Fibroblast of the aortic adventitia (primary cell): ENCODE measurements at regions not wholly inside any gene's neighbourhood (a gene's known extent, or its start where the extent isn't known, plus 50 kb on each side); places are given as distances from the start of the nearest gene placed in this dataset.
A peak's percentile ranks its signal among the peaks of the same experiment; 100 is the strongest.

Source experiments
- DNase-seq: peaks from one replicate; pipeline ENCODE4 v3.0.0-alpha.2; 2010; ENCODE audit warnings: low read depth
- H3K4me3 ChIP-seq: 2 replicates; pipeline ENCODE4 v1.5.1; 2011; ENCODE audit warnings: low read depth, mild to moderate bottlenecking, control low read depth, low read length, moderate library complexity
- CTCF ChIP-seq: IDR thresholded peaks from 2 replicates; pipeline ENCODE4 v1.5.1; 2011; ENCODE audit warnings: mild to moderate bottlenecking, low read length, control low read depth, inconsistent platforms; ENCODE audit not compliant: insufficient read depth

GRCh38 chr3:15151166-15151565 is 52.2 kb upstream of the RBSN start:
- DNase-seq: peak; percentile 2
- no peak for TF ChIP-seq CTCF
- H3K4me3 ChIP-seq: no peak overlapping the region

GRCh38 chr3:15152184-15152583 is 53.2 kb upstream of the RBSN start:
- no peak for DNase-seq

GRCh38 chr3:15153103-15153502 is 52.9 kb upstream of the CAPN7 start:
- no peak for DNase-seq
- no peak for TF ChIP-seq CTCF
- H3K4me3 ChIP-seq: no peak overlapping the region

More at GRCh38 chr3:15152184-15152583, 53.2 kb upstream of the RBSN start:
- TF ChIP-seq CTCF: no peak
- H3K4me3 ChIP-seq: no peak overlapping the region

GRCh38 chr3:15154326-15154725 is 51.7 kb upstream of the CAPN7 start:
- DNase-seq: no peak
- no peak for TF ChIP-seq CTCF
- H3K4me3 ChIP-seq: no peak overlapping the region

- no peak for TF ChIP-seq CTCF
- no peak overlapping the region for H3K4me3 ChIP-seq
Measured at GRCh38 chr3:15155840-15156360, 50.1 kb upstream of the CAPN7 start.

More at GRCh38 chr3:15155840-15156360, 50.1 kb upstream of the CAPN7 start:
- DNase-seq: no peak
